ENCODE measurements at regions not wholly inside any gene's neighbourhood (a gene's known extent, or its start where the extent isn't known, plus 50 kb on each side); places are given as distances from the start of the nearest gene placed in this dataset.

- TF ChIP-seq CTCF (IDR thresholded peaks at IDR 0.05; ENCODE audit: insufficient read depth, low read length, severe bottlenecking): no peak
- Histone ChIP-seq H3K4me3 (ENCODE audit: low read depth, low read length) (no peak overlapping the region), H3K36me3 (ENCODE audit: control insufficient read depth, insufficient read depth, low read length) (no peaks in the 10 kb centered on the region), H3K27me3 (ENCODE audit: control insufficient read depth, insufficient read depth, low read length) (no peaks in the 10 kb centered on the region)
- DNase-seq (ENCODE audit: low read depth) (peak; percentile 81), FAIRE-seq (no peak)
These were observed 1104.0 kb upstream of the PIK3C3 start for GRCh38 chr18:40851014-40851429.

GRCh38 chr18:40849886-40850285 lies 1105.1 kb upstream of the PIK3C3 start:
- TF ChIP-seq CTCF (IDR thresholded peaks at IDR 0.05; ENCODE audit: insufficient read depth, low read length, severe bottlenecking): no peak
- Histone ChIP-seq H3K4me3 (ENCODE audit: low read depth, low read length) (no peak overlapping the region), H3K36me3 (ENCODE audit: control insufficient read depth, insufficient read depth, low read length) (no peaks in the 10 kb centered on the region), H3K27me3 (ENCODE audit: control insufficient read depth, insufficient read depth, low read length) (no peaks in the 10 kb centered on the region)
- FAIRE-seq: no peak
- DNase-seq (ENCODE audit: low read depth): no peak

GRCh38 chr18:40841467-40841866 lies 1113.6 kb upstream of the PIK3C3 start:
- no peak for TF ChIP-seq CTCF (IDR thresholded peaks at IDR 0.05; ENCODE audit: insufficient read depth, low read length, severe bottlenecking)
- DNase-seq (ENCODE audit: low read depth) (peak; percentile 60), FAIRE-seq (no peak)
- Histone ChIP-seq H3K27me3 (ENCODE audit: control insufficient read depth, insufficient read depth, low read length) (no peaks in the 10 kb centered on the region), H3K4me3 (ENCODE audit: low read depth, low read length) (no peak overlapping the region), H3K36me3 (ENCODE audit: control insufficient read depth, insufficient read depth, low read length) (no peaks in the 10 kb centered on the region)

- Histone ChIP-seq H3K4me3 (ENCODE audit: low read depth, low read length) (no peak overlapping the region), H3K36me3 (ENCODE audit: control insufficient read depth, insufficient read depth, low read length) (no peaks in the 10 kb centered on the region), H3K27me3 (ENCODE audit: control insufficient read depth, insufficient read depth, low read length) (no peaks in the 10 kb centered on the region)
- FAIRE-seq (no peak), DNase-seq (ENCODE audit: low read depth) (no peak)
- no peak for TF ChIP-seq CTCF (IDR thresholded peaks at IDR 0.05; ENCODE audit: insufficient read depth, low read length, severe bottlenecking)
These were observed 1114.0 kb upstream of the PIK3C3 start for GRCh38 chr18:40841063-40841462.

GRCh38 chr18:40832362-40832761 lies 1122.7 kb upstream of the PIK3C3 start:
- H3K27me3 ChIP-seq (ENCODE audit: control insufficient read depth, insufficient read depth, low read length): no peaks in the 10 kb centered on the region
- no peak for TF ChIP-seq CTCF (IDR thresholded peaks at IDR 0.05; ENCODE audit: insufficient read depth, low read length, severe bottlenecking)
- no peak for FAIRE-seq
- H3K36me3 ChIP-seq (ENCODE audit: control insufficient read depth, insufficient read depth, low read length): no peaks in the 10 kb centered on the region
- DNase-seq (ENCODE audit: low read depth): no peak
- no peak overlapping the region for H3K4me3 ChIP-seq (ENCODE audit: low read depth, low read length)

GRCh38 chr18:40824291-40824690 lies 1130.7 kb upstream of the PIK3C3 start:
- H3K36me3 ChIP-seq (ENCODE audit: control insufficient read depth, insufficient read depth, low read length): no peaks in the 10 kb centered on the region
- H3K27me3 ChIP-seq (ENCODE audit: control insufficient read depth, insufficient read depth, low read length): no peaks in the 10 kb centered on the region
- no peak overlapping the region for H3K4me3 ChIP-seq (ENCODE audit: low read depth, low read length)
- no peak for DNase-seq (ENCODE audit: low read depth)
- FAIRE-seq: no peak
- TF ChIP-seq CTCF (IDR thresholded peaks at IDR 0.05; ENCODE audit: insufficient read depth, low read length, severe bottlenecking): no peak

All from bronchial epithelial cell (primary cell).